ENCODE measurements at regions not wholly inside any gene's neighbourhood (a gene's known extent, or its start where the extent isn't known, plus 50 kb on each side); places are given as distances from the start of the nearest gene placed in this dataset.

DNA sequence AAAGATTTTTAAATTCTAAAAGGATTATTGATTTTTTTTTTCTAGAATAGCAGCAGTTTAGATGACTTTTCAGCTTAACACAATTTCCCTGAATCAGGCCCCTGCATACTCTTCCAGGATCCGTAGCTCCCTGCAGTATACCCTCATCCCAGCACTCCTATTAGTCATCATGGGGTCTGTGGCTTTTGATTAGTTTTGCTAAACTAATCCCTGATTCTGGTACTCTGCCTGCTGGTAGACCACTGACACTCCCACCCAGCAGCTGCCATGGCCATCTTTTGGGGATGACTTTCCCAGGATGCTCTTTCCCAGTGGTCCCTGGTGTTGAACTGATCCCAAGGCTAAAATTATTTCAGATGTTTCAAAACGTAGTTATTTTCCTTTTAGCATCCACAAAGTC, 802.0 kb downstream of the RAPGEF2 start:
- no peak for TF ChIP-seq POLR2A (IDR thresholded peaks at IDR 0.05; ENCODE audit: low read length)
- no peak for TF ChIP-seq RNF2 (IDR thresholded peaks at IDR 0.05; ENCODE audit: borderline replicate concordance, low read depth)
- TF ChIP-seq, protein P1, sequence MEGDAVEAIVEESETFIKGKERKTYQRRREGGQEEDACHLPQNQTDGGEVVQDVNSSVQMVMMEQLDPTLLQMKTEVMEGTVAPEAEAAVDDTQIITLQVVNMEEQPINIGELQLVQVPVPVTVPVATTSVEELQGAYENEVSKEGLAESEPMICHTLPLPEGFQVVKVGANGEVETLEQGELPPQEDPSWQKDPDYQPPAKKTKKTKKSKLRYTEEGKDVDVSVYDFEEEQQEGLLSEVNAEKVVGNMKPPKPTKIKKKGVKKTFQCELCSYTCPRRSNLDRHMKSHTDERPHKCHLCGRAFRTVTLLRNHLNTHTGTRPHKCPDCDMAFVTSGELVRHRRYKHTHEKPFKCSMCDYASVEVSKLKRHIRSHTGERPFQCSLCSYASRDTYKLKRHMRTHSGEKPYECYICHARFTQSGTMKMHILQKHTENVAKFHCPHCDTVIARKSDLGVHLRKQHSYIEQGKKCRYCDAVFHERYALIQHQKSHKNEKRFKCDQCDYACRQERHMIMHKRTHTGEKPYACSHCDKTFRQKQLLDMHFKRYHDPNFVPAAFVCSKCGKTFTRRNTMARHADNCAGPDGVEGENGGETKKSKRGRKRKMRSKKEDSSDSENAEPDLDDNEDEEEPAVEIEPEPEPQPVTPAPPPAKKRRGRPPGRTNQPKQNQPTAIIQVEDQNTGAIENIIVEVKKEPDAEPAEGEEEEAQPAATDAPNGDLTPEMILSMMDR (IDR thresholded peaks at IDR 0.05) = no peak
- TF ChIP-seq FOSL2 (IDR thresholded peaks at IDR 0.05) = no peak
- no peak for TF ChIP-seq FOSL2 (CRISPR knock-in tag; IDR thresholded peaks at IDR 0.05)
- TF ChIP-seq, protein P2, sequence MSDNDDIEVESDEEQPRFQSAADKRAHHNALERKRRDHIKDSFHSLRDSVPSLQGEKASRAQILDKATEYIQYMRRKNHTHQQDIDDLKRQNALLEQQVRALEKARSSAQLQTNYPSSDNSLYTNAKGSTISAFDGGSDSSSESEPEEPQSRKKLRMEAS (IDR thresholded peaks at IDR 0.05) = no peak
- no peak for TF ChIP-seq JUN (IDR thresholded peaks at IDR 0.05)
- TF ChIP-seq EP300 (IDR thresholded peaks at IDR 0.05) = no peak
- no peak for TF ChIP-seq PHF8 (IDR thresholded peaks at IDR 0.05; ENCODE audit: borderline replicate concordance, low read depth)
- no peak for TF ChIP-seq SREBF2 (IDR thresholded peaks at IDR 0.05)
